GM12878 (cell line): ENCODE measurements at regions not wholly inside any gene's neighbourhood (a gene's known extent, or its start where the extent isn't known, plus 50 kb on each side); places are given as distances from the start of the nearest gene placed in this dataset.

Source experiments
- BACH1 ChIP-seq: fragments of 450-650 bp; IDR thresholded peaks from 2 replicates; pipeline ENCODE4 v1.6.1; 2017; ENCODE audit warnings: mild to moderate bottlenecking, borderline replicate concordance
- CBX3 ChIP-seq: fragments of 200-600 bp; sonication (generic); IDR thresholded peaks from 2 replicates; pipeline ENCODE4 v1.6.1; 2016; ENCODE audit warnings: low read depth, borderline replicate concordance
- CBX5 ChIP-seq: sonication (generic); IDR thresholded peaks from 2 replicates; pipeline ENCODE4 v1.6.1; 2016; ENCODE audit warnings: low read depth, moderate library complexity, mild to moderate bottlenecking, inconsistent platforms
- CEBPB ChIP-seq, 2 experiments: fragments of 150-350 bp in 1 of 2; IDR thresholded peaks; 2 replicates each; pipeline ENCODE4 v1.6.1; 2012 to 2014; ENCODE audit warnings: low read depth in 2 of 2, low read length in 2 of 2, borderline replicate concordance in 1 of 2, inconsistent platforms in 1 of 2
- CUX1 ChIP-seq: IDR thresholded peaks from 2 replicates; pipeline ENCODE4 v1.6.1; 2012; ENCODE audit warnings: improper control_type of control experiment, low read depth, low read length; ENCODE audit not compliant: insufficient replicate concordance
- EED ChIP-seq: sonication (generic); IDR thresholded peaks from 2 replicates; pipeline ENCODE4 v1.6.1; 2016; ENCODE audit warnings: antibody characterized with exemption, low read depth
- FOXM1 ChIP-seq: IDR thresholded peaks from 2 replicates; pipeline ENCODE4 v1.6.1; 2012; ENCODE audit warnings: low read depth, mild to moderate bottlenecking, inconsistent platforms, low read length, moderate library complexity
- IKZF2 ChIP-seq, 2 experiments: fragments of 450-650 bp; IDR thresholded peaks; 2 replicates each; pipeline ENCODE4 v1.6.1; 2017; ENCODE audit warnings: mild to moderate bottlenecking in 2 of 2, moderate library complexity in 2 of 2
- JUNB ChIP-seq: IDR thresholded peaks from 2 replicates; pipeline ENCODE4 v1.6.1; 2016; ENCODE audit warnings: antibody characterized with exemption, mild to moderate bottlenecking
- MTA2 ChIP-seq: fragments of 450-650 bp; IDR thresholded peaks from 2 replicates; pipeline ENCODE4 v1.6.1; 2016; ENCODE audit warnings: low read depth, mild to moderate bottlenecking, moderate library complexity
- MYB ChIP-seq: fragments of 150-350 bp; IDR thresholded peaks from 2 replicates; pipeline ENCODE4 v1.6.1; 2014; ENCODE audit warnings: mild to moderate bottlenecking, low read depth, low read length, borderline replicate concordance
- PAX8 ChIP-seq: fragments of 450-650 bp; IDR thresholded peaks from 2 replicates; pipeline ENCODE4 v1.6.1; 2017; ENCODE audit warnings: mild to moderate bottlenecking, moderate library complexity
- RELA ChIP-seq: fragments of 450-650 bp; IDR thresholded peaks from 2 replicates; pipeline ENCODE4 v1.8.0; 2014; ENCODE audit warnings: borderline replicate concordance; ENCODE audit not compliant: partially characterized antibody
- SMARCA5 ChIP-seq: fragments of 450-650 bp; IDR thresholded peaks from 2 replicates; pipeline ENCODE4 v1.6.1; 2017; ENCODE audit warnings: mild to moderate bottlenecking
- SP1 ChIP-seq: IDR thresholded peaks from one replicate; pipeline ENCODE4 v1.6.1; 2011; ENCODE audit warnings: low read depth, low read length
- SRF ChIP-seq, 2 experiments: IDR thresholded peaks; 2 replicates each; pipeline ENCODE4 v1.6.1; 2011; ENCODE audit warnings: low read depth in 2 of 2, low read length in 2 of 2, mild to moderate bottlenecking in 1 of 2, moderate library complexity in 1 of 2
- TCF7 ChIP-seq: IDR thresholded peaks from 2 replicates; pipeline ENCODE4 v1.6.1; 2014; ENCODE audit warnings: antibody characterized with exemption, borderline replicate concordance
- TF ChIP-seq, protein P1 (sequence below): IDR thresholded peaks from 2 replicates; pipeline ENCODE4 v1.6.1; 2011; ENCODE audit warnings: low read depth, low read length, improper control_type of control experiment, borderline replicate concordance
- TF ChIP-seq, protein P2 (sequence below): fragments of 450-650 bp; IDR thresholded peaks from 2 replicates; pipeline ENCODE4 v1.6.1; 2017; ENCODE audit warnings: mild to moderate bottlenecking
- TF ChIP-seq, protein P3 (sequence below): IDR thresholded peaks from 2 replicates; pipeline ENCODE4 v1.6.1; 2012; ENCODE audit warnings: low read length, inconsistent platforms

- peak; percentile 17; the same call in 1 of the 2 replicates for TF ChIP-seq BACH1
- TF ChIP-seq, protein P1, sequence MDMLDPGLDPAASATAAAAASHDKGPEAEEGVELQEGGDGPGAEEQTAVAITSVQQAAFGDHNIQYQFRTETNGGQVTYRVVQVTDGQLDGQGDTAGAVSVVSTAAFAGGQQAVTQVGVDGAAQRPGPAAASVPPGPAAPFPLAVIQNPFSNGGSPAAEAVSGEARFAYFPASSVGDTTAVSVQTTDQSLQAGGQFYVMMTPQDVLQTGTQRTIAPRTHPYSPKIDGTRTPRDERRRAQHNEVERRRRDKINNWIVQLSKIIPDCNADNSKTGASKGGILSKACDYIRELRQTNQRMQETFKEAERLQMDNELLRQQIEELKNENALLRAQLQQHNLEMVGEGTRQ: no peak
- TF ChIP-seq TCF7: no peak
- peak; percentile 74 for TF ChIP-seq MTA2
- TF ChIP-seq MYB: no peak
- TF ChIP-seq SP1: peak; percentile 7
- no peak for TF ChIP-seq CEBPB (IDR thresholded peaks at IDR 0.05; ENCODE audit: borderline replicate concordance in 1 of 2, low read depth in 2 of 2, low read length in 2 of 2)
- peak in 1 of 2 experiments; percentile 32; a peak in 1 of 4 replicates for TF ChIP-seq IKZF2 (IDR thresholded peaks at IDR 0.05)
- peak; percentile 65; the same call in 1 of the 2 replicates for TF ChIP-seq CBX5
- TF ChIP-seq, protein P2, sequence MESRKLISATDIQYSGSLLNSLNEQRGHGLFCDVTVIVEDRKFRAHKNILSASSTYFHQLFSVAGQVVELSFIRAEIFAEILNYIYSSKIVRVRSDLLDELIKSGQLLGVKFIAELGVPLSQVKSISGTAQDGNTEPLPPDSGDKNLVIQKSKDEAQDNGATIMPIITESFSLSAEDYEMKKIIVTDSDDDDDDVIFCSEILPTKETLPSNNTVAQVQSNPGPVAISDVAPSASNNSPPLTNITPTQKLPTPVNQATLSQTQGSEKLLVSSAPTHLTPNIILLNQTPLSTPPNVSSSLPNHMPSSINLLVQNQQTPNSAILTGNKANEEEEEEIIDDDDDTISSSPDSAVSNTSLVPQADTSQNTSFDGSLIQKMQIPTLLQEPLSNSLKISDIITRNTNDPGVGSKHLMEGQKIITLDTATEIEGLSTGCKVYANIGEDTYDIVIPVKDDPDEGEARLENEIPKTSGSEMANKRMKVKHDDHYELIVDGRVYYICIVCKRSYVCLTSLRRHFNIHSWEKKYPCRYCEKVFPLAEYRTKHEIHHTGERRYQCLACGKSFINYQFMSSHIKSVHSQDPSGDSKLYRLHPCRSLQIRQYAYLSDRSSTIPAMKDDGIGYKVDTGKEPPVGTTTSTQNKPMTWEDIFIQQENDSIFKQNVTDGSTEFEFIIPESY: no peak
- TF ChIP-seq CUX1: no peak
- TF ChIP-seq EED: no peak
- TF ChIP-seq SMARCA5: no peak
- TF ChIP-seq RELA: peak; percentile 97
- TF ChIP-seq, protein P3, sequence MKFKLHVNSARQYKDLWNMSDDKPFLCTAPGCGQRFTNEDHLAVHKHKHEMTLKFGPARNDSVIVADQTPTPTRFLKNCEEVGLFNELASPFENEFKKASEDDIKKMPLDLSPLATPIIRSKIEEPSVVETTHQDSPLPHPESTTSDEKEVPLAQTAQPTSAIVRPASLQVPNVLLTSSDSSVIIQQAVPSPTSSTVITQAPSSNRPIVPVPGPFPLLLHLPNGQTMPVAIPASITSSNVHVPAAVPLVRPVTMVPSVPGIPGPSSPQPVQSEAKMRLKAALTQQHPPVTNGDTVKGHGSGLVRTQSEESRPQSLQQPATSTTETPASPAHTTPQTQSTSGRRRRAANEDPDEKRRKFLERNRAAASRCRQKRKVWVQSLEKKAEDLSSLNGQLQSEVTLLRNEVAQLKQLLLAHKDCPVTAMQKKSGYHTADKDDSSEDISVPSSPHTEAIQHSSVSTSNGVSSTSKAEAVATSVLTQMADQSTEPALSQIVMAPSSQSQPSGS: peak; percentile 81; the same call in 1 of the 2 replicates
- peak; percentile 84 for TF ChIP-seq FOXM1
- no peak for TF ChIP-seq PAX8
- peak; percentile 85 for TF ChIP-seq JUNB
- TF ChIP-seq CBX3: no peak
- no peak for TF ChIP-seq SRF (IDR thresholded peaks at IDR 0.05; ENCODE audit: low read depth in 2 of 2, low read length in 2 of 2)
Observed at GRCh38 chr5:18745988-18746615, 1111.8 kb downstream of the TAF11L14 start (continued).
